ENCODE measurements at regions not wholly inside any gene's neighbourhood (a gene's known extent, or its start where the extent isn't known, plus 50 kb on each side); places are given as distances from the start of the nearest gene placed in this dataset.

- TF ChIP-seq CTCF (IDR thresholded peaks at IDR 0.05) (no peak), POLR2A (IDR thresholded peaks at IDR 0.05) (no peak)
These were observed 407.2 kb upstream of the CCL2 start for GRCh38 chr17:33847900-33848299.
